IPS DF 4.7 (cell line): ENCODE measurements at regions not wholly inside any gene's neighbourhood (a gene's known extent, or its start where the extent isn't known, plus 50 kb on each side); places are given as distances from the start of the nearest gene placed in this dataset.
"Not testable (repeated sequence)": the region's sequence is repeated elsewhere in the genome, so short reads cannot be mapped to it uniquely, and the experiment has no call there.

Experiments
- DNase-seq: peaks from one replicate; pipeline ENCODE4 v3.0.0-alpha.2; 2013; ENCODE audit warnings: low spot score; ENCODE audit errors: extremely low read depth

GRCh38 chr11:36746886-36747710 is 149.1 kb upstream of the RAG2 start:
- DNase-seq, result peak; percentile 85

GRCh38 chr11:36744375-36745168 is 146.5 kb upstream of the RAG2 start:
- no peak for DNase-seq

- DNase-seq, result no peak
These were observed 145.0 kb upstream of the RAG2 start for GRCh38 chr11:36743039-36743438.

GRCh38 chr11:36741515-36741914 is 143.5 kb upstream of the RAG2 start:
- no peak for DNase-seq

- no peak for DNase-seq
These were observed 140.3 kb upstream of the RAG2 start for GRCh38 chr11:36738292-36738861.

GRCh38 chr11:36736103-36736502 is 138.1 kb upstream of the RAG2 start:
- no peak for DNase-seq

- not testable (repeated sequence) for DNase-seq
These were observed 135.7 kb upstream of the RAG2 start for GRCh38 chr11:36733721-36734120.

GRCh38 chr11:36730761-36731160 is 132.7 kb upstream of the RAG2 start:
- no peak for DNase-seq

GRCh38 chr11:36729825-36730224 is 131.8 kb upstream of the RAG2 start:
- no peak for DNase-seq

GRCh38 chr11:36726420-36726819 is 128.4 kb upstream of the RAG2 start:
- DNase-seq, result no peak

- no peak for DNase-seq
These were observed 126.8 kb upstream of the RAG2 start for GRCh38 chr11:36724742-36725385.

GRCh38 chr11:36722421-36722820 is 124.4 kb upstream of the RAG2 start:
- DNase-seq, result no peak

GRCh38 chr11:36719358-36720107 is 121.5 kb upstream of the RAG2 start:
- no peak for DNase-seq

GRCh38 chr11:36718451-36718850 is 120.4 kb upstream of the RAG2 start:
- DNase-seq, result no peak

- no peak for DNase-seq
These were observed 115.7 kb upstream of the RAG2 start for GRCh38 chr11:36713715-36714114.

GRCh38 chr11:36711104-36711825 is 113.2 kb upstream of the RAG2 start:
- no peak for DNase-seq
